ENCODE measurements at regions not wholly inside any gene's neighbourhood (a gene's known extent, or its start where the extent isn't known, plus 50 kb on each side); places are given as distances from the start of the nearest gene placed in this dataset.

GRCh38 chrY:15455133-15455937, 931.0 kb downstream of the NLGN4Y start:
- Histone ChIP-seq H3K4me3 (peak overlapping the region in 2 of 4 donors; percentile 43 to 45), H3K4me1 (no peaks in the 10 kb centered on the region), H3K27me3 (no peaks in the 10 kb centered on the region), H3K9me3 (no peaks in the 10 kb centered on the region), H3K27ac (replicated peaks in 1 of 4) (peak overlapping the region in 1 of 4 donors; percentile 58), H3K36me3 (no peaks in the 10 kb centered on the region)
- no peak for DNase-seq (ENCODE audit: extremely low spot score)
- TF ChIP-seq POLR2AphosphoS5 (IDR thresholded peaks at IDR 0.05) (no peak), POLR2A (IDR thresholded peaks at IDR 0.05; ENCODE audit: low read depth) (no peak), CTCF (IDR thresholded peaks at IDR 0.05) (no peak), EP300 (IDR thresholded peaks at IDR 0.05) (no peak)
- intact Hi-C loops (cut with DNase I) = no loop called here
- WGBS = no CpG with 5 or more reads among the region's 39 CpGs

DNA sequence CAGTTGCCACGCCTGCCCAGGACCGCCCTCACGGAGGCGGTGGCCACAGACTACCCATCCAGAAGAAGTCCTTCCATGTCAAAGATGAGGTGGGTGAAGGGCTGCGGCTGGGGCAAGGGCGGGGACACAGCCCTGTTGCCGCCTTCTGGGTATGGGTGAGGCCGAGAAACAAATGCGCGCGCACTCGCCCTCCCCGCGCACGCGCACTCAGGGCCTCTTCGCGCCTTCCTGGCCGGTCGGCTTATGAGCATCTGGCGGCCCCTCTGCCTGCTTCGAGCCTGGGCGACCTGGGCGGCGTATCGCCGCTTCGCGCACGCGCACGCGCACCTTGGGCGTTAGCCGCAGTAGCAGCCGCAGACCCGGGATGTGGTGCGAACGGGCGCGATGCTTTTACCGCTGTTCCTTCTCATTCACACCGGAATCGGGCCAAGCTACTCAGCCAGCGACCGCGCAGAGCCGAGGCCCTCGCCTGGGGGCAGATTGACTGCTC, 931.7 kb downstream of the NLGN4Y start:
- H3K4me1 ChIP-seq = no peaks in the 10 kb centered on the region
- no peaks in the 10 kb centered on the region for H3K9me3 ChIP-seq
- no peaks in the 10 kb centered on the region for H3K27me3 ChIP-seq
- intact Hi-C loops (cut with DNase I) = no loop called here
- DNase-seq (ENCODE audit: extremely low spot score) = peak; percentile 92
- H3K36me3 ChIP-seq = no peaks in the 10 kb centered on the region
- peak overlapping the region in 2 of 4 donors; percentile 43 to 45 for H3K4me3 ChIP-seq
- peak overlapping the region in 1 of 4 donors; percentile 58 for H3K27ac ChIP-seq (replicated peaks in 1 of 4)
- no CpG with 5 or more reads among the region's 49 CpGs for WGBS
- TF ChIP-seq EP300 (IDR thresholded peaks at IDR 0.05) = no peak

DNA sequence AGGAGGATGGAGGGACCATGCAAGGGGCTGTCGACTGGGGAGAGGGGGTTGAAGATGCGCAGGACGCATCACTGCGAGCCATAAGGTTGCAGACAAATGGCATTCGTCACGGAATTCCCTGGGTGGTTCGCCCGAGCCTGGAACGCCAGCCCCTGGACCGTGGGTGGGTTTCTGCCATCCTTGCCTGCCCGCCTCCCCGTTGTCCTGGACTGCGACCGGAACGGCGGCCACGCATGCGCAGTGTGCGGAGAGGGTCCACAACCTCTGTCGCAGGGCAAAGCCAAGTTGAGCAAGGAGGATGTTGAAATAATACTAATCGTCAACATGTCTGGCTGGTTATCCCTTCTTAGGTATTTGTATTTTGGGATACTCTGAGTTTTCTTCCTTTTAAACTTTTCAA, 932.2 kb downstream of the NLGN4Y start:
- WGBS = no CpG with 5 or more reads among the region's 21 CpGs
- Histone ChIP-seq H3K9me3 (no peaks in the 10 kb centered on the region), H3K4me1 (no peaks in the 10 kb centered on the region), H3K27me3 (no peaks in the 10 kb centered on the region), H3K4me3 (peak overlapping the region in 2 of 4 donors; percentile 43 to 45), H3K36me3 (no peaks in the 10 kb centered on the region), H3K27ac (replicated peaks in 1 of 4) (peak overlapping the region in 1 of 4 donors; percentile 58)
- intact Hi-C loops (cut with DNase I) = no loop called here
- no peak for DNase-seq (ENCODE audit: extremely low spot score)
- no peak for TF ChIP-seq POLR2AphosphoS5 (IDR thresholded peaks at IDR 0.05)

DNA sequence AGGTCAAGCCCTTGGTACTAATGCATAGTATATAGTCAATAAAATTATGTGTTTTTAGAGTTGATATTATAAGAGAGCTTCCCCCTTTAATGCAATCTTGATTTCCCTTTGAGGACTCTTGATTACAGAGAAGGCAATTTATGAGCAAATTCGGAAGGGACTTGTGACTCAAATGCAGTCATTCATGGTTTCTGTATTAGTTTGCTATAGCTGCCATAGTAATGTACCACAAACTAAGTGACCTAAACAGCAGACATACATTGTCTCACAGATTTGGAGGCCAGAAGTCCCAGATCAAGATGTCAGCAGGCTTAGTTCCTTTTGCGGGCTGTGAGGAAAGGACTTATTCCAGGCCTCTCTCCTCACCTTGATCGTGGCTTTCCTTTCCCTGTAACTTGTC, 933.4 kb downstream of the NLGN4Y start:
- H3K27ac ChIP-seq (replicated peaks in 1 of 4) = no peak overlapping the region
- no peaks in the 10 kb centered on the region for H3K27me3 ChIP-seq
- H3K9me3 ChIP-seq = no peaks in the 10 kb centered on the region
- no peaks in the 10 kb centered on the region for H3K36me3 ChIP-seq
- H3K4me3 ChIP-seq = no peak overlapping the region
- DNase-seq (ENCODE audit: extremely low spot score) = no peak
- H3K4me1 ChIP-seq = no peaks in the 10 kb centered on the region
- WGBS = no CpG with 5 or more reads among the region's 3 CpGs
- TF ChIP-seq CTCF (IDR thresholded peaks at IDR 0.05) = no peak
- TF ChIP-seq EP300 (IDR thresholded peaks at IDR 0.05) = no peak
- TF ChIP-seq POLR2A (IDR thresholded peaks at IDR 0.05; ENCODE audit: low read depth) = no peak
- no peak for TF ChIP-seq POLR2AphosphoS5 (IDR thresholded peaks at IDR 0.05)
- intact Hi-C loops (cut with DNase I) = no loop called here

DNA sequence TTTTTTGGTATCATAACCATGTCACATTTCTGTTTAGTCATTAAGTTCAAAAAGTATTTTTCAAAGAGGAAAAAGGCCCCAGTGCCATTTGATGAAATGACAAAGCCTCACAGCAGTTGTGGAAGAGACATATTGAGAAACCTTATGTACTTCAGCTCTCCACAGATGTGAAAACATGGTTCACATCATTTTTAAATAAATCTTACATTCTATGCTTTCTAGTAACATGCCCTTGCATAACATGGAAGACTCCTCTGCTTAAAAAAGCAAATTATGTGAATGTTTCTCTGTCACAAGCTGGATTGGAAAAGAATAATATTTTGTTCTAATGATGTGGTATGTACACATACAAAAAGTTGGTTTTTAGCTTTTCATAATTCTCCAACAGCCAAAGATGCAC, 934.1 kb downstream of the NLGN4Y start:
- intact Hi-C loops (cut with DNase I) = no loop called here
- H3K9me3 ChIP-seq = no peaks in the 10 kb centered on the region
- no peak for DNase-seq (ENCODE audit: extremely low spot score)
- TF ChIP-seq POLR2A (IDR thresholded peaks at IDR 0.05; ENCODE audit: low read depth) (no peak), EP300 (IDR thresholded peaks at IDR 0.05) (no peak), POLR2AphosphoS5 (IDR thresholded peaks at IDR 0.05) (no peak), CTCF (IDR thresholded peaks at IDR 0.05) (no peak)
- no peak overlapping the region for H3K4me3 ChIP-seq
- no peaks in the 10 kb centered on the region for H3K36me3 ChIP-seq
- no peaks in the 10 kb centered on the region for H3K27me3 ChIP-seq
- no peaks in the 10 kb centered on the region for H3K4me1 ChIP-seq
- H3K27ac ChIP-seq (replicated peaks in 1 of 4) = no peak overlapping the region

Data from esophagus muscularis mucosa (tissue), 4 donors.